ENCODE measurements at regions not wholly inside any gene's neighbourhood (a gene's known extent, or its start where the extent isn't known, plus 50 kb on each side); places are given as distances from the start of the nearest gene placed in this dataset.

DNA sequence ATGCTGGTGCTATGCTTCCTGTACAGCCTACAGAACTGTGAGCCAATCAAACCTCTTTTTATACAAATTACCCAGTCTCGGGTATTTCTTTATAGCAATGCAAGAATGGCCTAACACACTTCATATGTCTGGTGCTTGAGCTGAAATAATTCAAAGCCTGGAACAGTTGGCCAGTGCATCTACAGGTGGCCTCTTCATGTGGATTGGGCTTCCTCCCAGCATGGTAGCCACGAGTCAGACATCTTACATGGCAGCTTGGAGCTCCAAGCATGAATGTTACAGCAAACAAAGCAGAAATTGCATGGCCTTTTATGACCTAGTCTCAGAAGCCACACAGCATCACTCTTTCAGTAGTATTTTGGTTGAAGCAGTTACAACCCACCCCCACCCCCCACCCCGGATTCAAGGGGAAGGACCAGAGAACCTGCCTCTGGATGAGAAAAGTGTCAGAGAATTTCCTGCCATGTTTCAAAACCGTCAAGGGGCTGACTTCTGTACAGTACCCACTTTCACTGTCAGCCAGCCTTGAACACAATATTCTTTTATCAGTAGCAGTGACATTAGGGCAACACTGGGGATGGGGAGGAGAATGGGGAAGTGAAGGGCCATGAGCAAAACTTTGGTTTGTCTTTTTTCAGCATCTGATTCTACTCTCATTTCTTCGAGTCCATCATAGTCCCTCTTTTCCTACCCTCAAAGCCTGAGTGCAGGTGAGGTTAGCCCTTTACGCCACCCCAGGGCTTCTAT, 368.7 kb downstream of the BCOR start:
- Histone ChIP-seq H3K9ac (ENCODE audit: control insufficient read depth, extremely low read depth, insufficient read depth, low read length) (no peak overlapping the region), H4K20me1 (ENCODE audit: control insufficient read depth, extremely low read depth, insufficient read depth, low read length) (no peaks in the 10 kb centered on the region), H3K36me3 (ENCODE audit: control insufficient read depth in 2 of 2, extremely low read depth in 1 of 2, insufficient read depth in 2 of 2, low read length in 2 of 2) (no peaks in the 10 kb centered on the region), H3K4me2 (ENCODE audit: control insufficient read depth, extremely low read depth, insufficient read depth, low read depth, low read length) (no peak overlapping the region), H3K4me3 (ENCODE audit: control insufficient read depth in 2 of 3, extremely low read depth in 1 of 3, insufficient read depth in 2 of 3, low read depth in 1 of 3, low read length in 3 of 3) (no peak overlapping the region), H3K27ac (ENCODE audit: control insufficient read depth, insufficient read depth, low read length) (no peak overlapping the region), H3K27me3 (ENCODE audit: control insufficient read depth, extremely low read depth, insufficient read depth, low read length) (no peaks in the 10 kb centered on the region), H3K4me1 (ENCODE audit: control insufficient read depth, extremely low read depth, insufficient read depth, low read length) (peaks cover 3% of the 10 kb centered on the region), H3K9me1 (ENCODE audit: control insufficient read depth, extremely low read depth, insufficient read depth, low read length) (no peaks in the 10 kb centered on the region), H3K79me2 (ENCODE audit: control insufficient read depth, insufficient read depth, low read length) (no peaks in the 10 kb centered on the region), H3K9me3 (ENCODE audit: control insufficient read depth, low read depth, low read length) (no peaks in the 10 kb centered on the region), H2AFZ (ENCODE audit: control insufficient read depth, low read length) (no peak overlapping the region)
- FAIRE-seq, result no peak
- TF ChIP-seq, protein P1, sequence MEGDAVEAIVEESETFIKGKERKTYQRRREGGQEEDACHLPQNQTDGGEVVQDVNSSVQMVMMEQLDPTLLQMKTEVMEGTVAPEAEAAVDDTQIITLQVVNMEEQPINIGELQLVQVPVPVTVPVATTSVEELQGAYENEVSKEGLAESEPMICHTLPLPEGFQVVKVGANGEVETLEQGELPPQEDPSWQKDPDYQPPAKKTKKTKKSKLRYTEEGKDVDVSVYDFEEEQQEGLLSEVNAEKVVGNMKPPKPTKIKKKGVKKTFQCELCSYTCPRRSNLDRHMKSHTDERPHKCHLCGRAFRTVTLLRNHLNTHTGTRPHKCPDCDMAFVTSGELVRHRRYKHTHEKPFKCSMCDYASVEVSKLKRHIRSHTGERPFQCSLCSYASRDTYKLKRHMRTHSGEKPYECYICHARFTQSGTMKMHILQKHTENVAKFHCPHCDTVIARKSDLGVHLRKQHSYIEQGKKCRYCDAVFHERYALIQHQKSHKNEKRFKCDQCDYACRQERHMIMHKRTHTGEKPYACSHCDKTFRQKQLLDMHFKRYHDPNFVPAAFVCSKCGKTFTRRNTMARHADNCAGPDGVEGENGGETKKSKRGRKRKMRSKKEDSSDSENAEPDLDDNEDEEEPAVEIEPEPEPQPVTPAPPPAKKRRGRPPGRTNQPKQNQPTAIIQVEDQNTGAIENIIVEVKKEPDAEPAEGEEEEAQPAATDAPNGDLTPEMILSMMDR (optimal IDR thresholded peaks at IDR 0.05 in 1 of 3, IDR thresholded peaks at IDR 0.05 in 1 of 3, conservative IDR thresholded peaks at IDR 0.05 in 1 of 3; ENCODE audit: extremely low read depth in 1 of 3, insufficient read depth in 2 of 3, low read length in 3 of 3), result no peak
- TF ChIP-seq EZH2 (IDR thresholded peaks at IDR 0.05; ENCODE audit: low read length), result no peak
- no peak for DNase-seq (ENCODE audit: low read depth, low spot score)
- dilution Hi-C loops (cut with MboI; ENCODE audit: extremely low pct_ligation_motif_present, low sequenced_read_pairs), result no loop called here

GRCh38 chrX:39729981-39730661, 367.6 kb downstream of the BCOR start:
- DNase-seq (ENCODE audit: low read depth, low spot score), result no peak
- H3K36me3 ChIP-seq (ENCODE audit: control insufficient read depth in 2 of 2, extremely low read depth in 1 of 2, insufficient read depth in 2 of 2, low read length in 2 of 2), result no peaks in the 10 kb centered on the region
- H3K4me2 ChIP-seq (ENCODE audit: control insufficient read depth, extremely low read depth, insufficient read depth, low read depth, low read length), result no peak overlapping the region
- no peak overlapping the region for H3K4me3 ChIP-seq (ENCODE audit: control insufficient read depth in 2 of 3, extremely low read depth in 1 of 3, insufficient read depth in 2 of 3, low read depth in 1 of 3, low read length in 3 of 3)
- no peaks in the 10 kb centered on the region for H3K27me3 ChIP-seq (ENCODE audit: control insufficient read depth, extremely low read depth, insufficient read depth, low read length)
- H2AFZ ChIP-seq (ENCODE audit: control insufficient read depth, low read length), result no peak overlapping the region
- H4K20me1 ChIP-seq (ENCODE audit: control insufficient read depth, extremely low read depth, insufficient read depth, low read length), result no peaks in the 10 kb centered on the region
- dilution Hi-C loops (cut with MboI; ENCODE audit: extremely low pct_ligation_motif_present, low sequenced_read_pairs), result no loop called here
- no peak for FAIRE-seq
- H3K4me1 ChIP-seq (ENCODE audit: control insufficient read depth, extremely low read depth, insufficient read depth, low read length), result peaks cover 3% of the 10 kb centered on the region
- no peaks in the 10 kb centered on the region for H3K9me1 ChIP-seq (ENCODE audit: control insufficient read depth, extremely low read depth, insufficient read depth, low read length)
- TF ChIP-seq, protein P1 (optimal IDR thresholded peaks at IDR 0.05 in 1 of 3, IDR thresholded peaks at IDR 0.05 in 1 of 3, conservative IDR thresholded peaks at IDR 0.05 in 1 of 3; ENCODE audit: extremely low read depth in 1 of 3, insufficient read depth in 2 of 3, low read length in 3 of 3), result no peak
- no peaks in the 10 kb centered on the region for H3K79me2 ChIP-seq (ENCODE audit: control insufficient read depth, insufficient read depth, low read length)
- no peak overlapping the region for H3K27ac ChIP-seq (ENCODE audit: control insufficient read depth, insufficient read depth, low read length)
- no peak overlapping the region for H3K9ac ChIP-seq (ENCODE audit: control insufficient read depth, extremely low read depth, insufficient read depth, low read length)
- no peaks in the 10 kb centered on the region for H3K9me3 ChIP-seq (ENCODE audit: control insufficient read depth, low read depth, low read length)

Data from keratinocyte (primary cell).